ENCODE measurements at regions not wholly inside any gene's neighbourhood (a gene's known extent, or its start where the extent isn't known, plus 50 kb on each side); places are given as distances from the start of the nearest gene placed in this dataset.

- DNase-seq (ENCODE audit: low spot score) = no peak
Observed at GRCh38 chr2:125512313-125512712, 1143.6 kb upstream of the GYPC start.

GRCh38 chr2:125516496-125517109 is 1139.4 kb upstream of the GYPC start:
- no peak for DNase-seq (ENCODE audit: low spot score)

- DNase-seq (ENCODE audit: low spot score) = no peak
Observed at GRCh38 chr2:125526093-125526492, 1129.9 kb upstream of the GYPC start.

GRCh38 chr2:125535089-125535488 is 1120.9 kb upstream of the GYPC start:
- no peak for DNase-seq (ENCODE audit: low spot score)

- DNase-seq (ENCODE audit: low spot score) = no peak
Observed at GRCh38 chr2:125543968-125544514, 1111.9 kb upstream of the GYPC start.

GRCh38 chr2:125553768-125554167 is 1102.2 kb upstream of the GYPC start:
- no peak for DNase-seq (ENCODE audit: low spot score)

GRCh38 chr2:125554956-125555355 is 1101.0 kb upstream of the GYPC start:
- DNase-seq (ENCODE audit: low spot score) = no peak

- DNase-seq (ENCODE audit: low spot score) = no peak
Observed at GRCh38 chr2:125559186-125559585, 1096.8 kb upstream of the GYPC start.

GRCh38 chr2:125560855-125561254 is 1095.1 kb upstream of the GYPC start:
- no peak for DNase-seq (ENCODE audit: low spot score)

- no peak for DNase-seq (ENCODE audit: low spot score)
Observed at GRCh38 chr2:125561302-125561701, 1094.7 kb upstream of the GYPC start.

- no peak for DNase-seq (ENCODE audit: low spot score)
Observed at GRCh38 chr2:125562924-125563323, 1093.0 kb upstream of the GYPC start.

- DNase-seq (ENCODE audit: low spot score) = no peak
Observed at GRCh38 chr2:125564471-125564870, 1091.5 kb upstream of the GYPC start.

- DNase-seq (ENCODE audit: low spot score) = no peak
Observed at GRCh38 chr2:125566422-125566821, 1089.5 kb upstream of the GYPC start.

- DNase-seq (ENCODE audit: low spot score) = no peak
Observed at GRCh38 chr2:125567100-125567499, 1088.9 kb upstream of the GYPC start.

- DNase-seq (ENCODE audit: low spot score) = no peak
Observed at GRCh38 chr2:125572660-125573059, 1083.3 kb upstream of the GYPC start.

GRCh38 chr2:125573432-125573831 is 1082.5 kb upstream of the GYPC start:
- DNase-seq (ENCODE audit: low spot score) = no peak

- DNase-seq (ENCODE audit: low spot score) = no peak
Observed at GRCh38 chr2:125576558-125576957, 1079.4 kb upstream of the GYPC start.

GRCh38 chr2:125581557-125581956 is 1074.4 kb upstream of the GYPC start:
- DNase-seq (ENCODE audit: low spot score) = no peak

- no peak for DNase-seq (ENCODE audit: low spot score)
Observed at GRCh38 chr2:125582516-125582915, 1073.4 kb upstream of the GYPC start.

GRCh38 chr2:125584732-125585131 is 1071.2 kb upstream of the GYPC start:
- no peak for DNase-seq (ENCODE audit: low spot score)

- DNase-seq (ENCODE audit: low spot score) = no peak
Observed at GRCh38 chr2:125588780-125589179, 1067.2 kb upstream of the GYPC start.

GRCh38 chr2:125591954-125592353 is 1064.0 kb upstream of the GYPC start:
- DNase-seq (ENCODE audit: low spot score) = no peak

GRCh38 chr2:125593036-125593435 is 1062.9 kb upstream of the GYPC start:
- DNase-seq (ENCODE audit: low spot score) = no peak

GRCh38 chr2:125596612-125597011 is 1059.3 kb upstream of the GYPC start:
- DNase-seq (ENCODE audit: low spot score) = no peak

All from hematopoietic multipotent progenitor cell treated with erythropoietin and hydrocortisone succinate and interleukin-3 and kit ligand, for 15 days (in vitro differentiated cells).